ENCODE measurements at regions not wholly inside any gene's neighbourhood (a gene's known extent, or its start where the extent isn't known, plus 50 kb on each side); places are given as distances from the start of the nearest gene placed in this dataset.
"Not testable (repeated sequence)": the region's sequence is repeated elsewhere in the genome, so short reads cannot be mapped to it uniquely, and the experiment has no call there.

DNA sequence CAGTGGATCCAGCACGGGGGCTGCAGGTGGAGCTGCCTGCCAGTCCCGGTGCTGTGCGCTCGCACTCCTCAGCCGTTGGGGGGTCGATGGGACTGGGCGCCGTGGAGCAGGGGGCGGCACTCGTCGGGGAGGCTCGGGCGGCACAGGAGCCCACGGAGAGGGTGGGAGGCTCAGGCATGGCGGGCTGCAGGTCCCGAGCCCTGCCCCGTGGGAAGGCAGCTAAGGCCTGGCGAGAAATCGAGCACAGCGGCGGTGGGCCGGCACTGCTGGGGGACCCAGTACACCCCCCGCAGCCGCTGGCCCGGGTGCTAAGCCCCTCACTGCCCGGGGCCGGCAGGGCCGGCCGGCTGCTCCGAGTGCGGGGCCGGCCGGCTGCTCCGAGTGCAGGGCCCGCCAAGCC lies 52.3 kb upstream of the MARK1 start:
- H3K4me3 ChIP-seq (ENCODE audit: control insufficient read depth in 2 of 3, extremely low read depth in 1 of 3, insufficient read depth in 2 of 3, low read depth in 1 of 3, low read length in 3 of 3); H3K36me3 ChIP-seq (ENCODE audit: control insufficient read depth in 2 of 2, extremely low read depth in 1 of 2, insufficient read depth in 2 of 2, low read length in 2 of 2); H3K9me3 ChIP-seq (ENCODE audit: control insufficient read depth, low read depth, low read length); H3K27me3 ChIP-seq (ENCODE audit: control insufficient read depth, extremely low read depth, insufficient read depth, low read length); H3K79me2 ChIP-seq (ENCODE audit: control insufficient read depth, insufficient read depth, low read length); DNase-seq (ENCODE audit: low read depth, low spot score); H3K27ac ChIP-seq (ENCODE audit: control insufficient read depth, insufficient read depth, low read length); H3K4me2 ChIP-seq (ENCODE audit: control insufficient read depth, extremely low read depth, insufficient read depth, low read depth, low read length); dilution Hi-C loops (cut with MboI; ENCODE audit: extremely low pct_ligation_motif_present, low sequenced_read_pairs); H3K9ac ChIP-seq (ENCODE audit: control insufficient read depth, extremely low read depth, insufficient read depth, low read length); H2AFZ ChIP-seq (ENCODE audit: control insufficient read depth, low read length); FAIRE-seq; H3K4me1 ChIP-seq (ENCODE audit: control insufficient read depth, extremely low read depth, insufficient read depth, low read length); H4K20me1 ChIP-seq (ENCODE audit: control insufficient read depth, extremely low read depth, insufficient read depth, low read length); H3K9me1 ChIP-seq (ENCODE audit: control insufficient read depth, extremely low read depth, insufficient read depth, low read length): not testable (repeated sequence)

DNA sequence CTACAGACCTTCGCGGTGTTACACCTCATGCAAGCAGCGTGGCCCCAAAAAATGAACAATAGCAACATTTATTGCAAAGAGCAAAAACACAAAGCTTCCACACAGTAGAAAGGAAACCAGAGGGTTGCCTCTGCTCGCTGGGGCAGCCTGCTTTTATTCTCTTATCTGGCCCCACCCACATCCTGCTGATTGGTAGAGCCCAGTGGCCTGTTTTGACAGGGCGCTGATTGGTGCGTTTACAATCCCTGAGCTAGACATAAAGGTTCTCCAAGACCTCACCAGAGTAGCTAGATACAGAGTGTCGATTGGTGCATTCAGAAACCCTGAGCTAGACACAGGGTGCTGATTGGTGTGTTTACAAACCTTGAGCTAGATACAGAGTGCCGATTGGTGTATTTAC lies 52.8 kb upstream of the MARK1 start:
- dilution Hi-C loops (cut with MboI; ENCODE audit: extremely low pct_ligation_motif_present, low sequenced_read_pairs); H3K36me3 ChIP-seq (ENCODE audit: control insufficient read depth in 2 of 2, extremely low read depth in 1 of 2, insufficient read depth in 2 of 2, low read length in 2 of 2); H3K27me3 ChIP-seq (ENCODE audit: control insufficient read depth, extremely low read depth, insufficient read depth, low read length): not testable (repeated sequence)

DNA sequence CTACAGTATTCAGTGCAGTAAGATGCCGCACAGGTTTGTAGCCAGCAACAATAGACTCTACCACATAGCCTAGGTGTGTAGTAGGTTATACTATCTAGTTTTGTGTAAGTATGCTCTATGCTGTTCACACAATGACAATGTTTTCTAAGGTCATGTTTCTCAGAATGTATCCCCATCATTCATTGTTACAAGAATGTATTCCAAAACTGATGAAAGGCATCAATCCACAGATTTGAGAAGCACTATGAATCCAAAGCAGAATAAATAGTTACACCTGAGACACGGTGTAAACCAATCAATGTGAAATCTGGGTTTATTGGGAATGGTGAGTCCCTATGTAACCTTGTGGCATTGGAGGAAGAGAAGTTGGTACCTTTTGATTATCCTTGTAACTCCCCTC lies 54.5 kb upstream of the MARK1 start:
- H3K4me1 ChIP-seq (ENCODE audit: control insufficient read depth, extremely low read depth, insufficient read depth, low read length), result no peaks in the 10 kb centered on the region
- no peak overlapping the region for H3K9ac ChIP-seq (ENCODE audit: control insufficient read depth, extremely low read depth, insufficient read depth, low read length)
- H3K79me2 ChIP-seq (ENCODE audit: control insufficient read depth, insufficient read depth, low read length), result no peaks in the 10 kb centered on the region
- H3K9me1 ChIP-seq (ENCODE audit: control insufficient read depth, extremely low read depth, insufficient read depth, low read length), result no peaks in the 10 kb centered on the region
- no peaks in the 10 kb centered on the region for H4K20me1 ChIP-seq (ENCODE audit: control insufficient read depth, extremely low read depth, insufficient read depth, low read length)
- H3K4me2 ChIP-seq (ENCODE audit: control insufficient read depth, extremely low read depth, insufficient read depth, low read depth, low read length), result no peak overlapping the region
- no peak for TF ChIP-seq EZH2 (IDR thresholded peaks at IDR 0.05; ENCODE audit: low read length)
- TF ChIP-seq, protein P1, sequence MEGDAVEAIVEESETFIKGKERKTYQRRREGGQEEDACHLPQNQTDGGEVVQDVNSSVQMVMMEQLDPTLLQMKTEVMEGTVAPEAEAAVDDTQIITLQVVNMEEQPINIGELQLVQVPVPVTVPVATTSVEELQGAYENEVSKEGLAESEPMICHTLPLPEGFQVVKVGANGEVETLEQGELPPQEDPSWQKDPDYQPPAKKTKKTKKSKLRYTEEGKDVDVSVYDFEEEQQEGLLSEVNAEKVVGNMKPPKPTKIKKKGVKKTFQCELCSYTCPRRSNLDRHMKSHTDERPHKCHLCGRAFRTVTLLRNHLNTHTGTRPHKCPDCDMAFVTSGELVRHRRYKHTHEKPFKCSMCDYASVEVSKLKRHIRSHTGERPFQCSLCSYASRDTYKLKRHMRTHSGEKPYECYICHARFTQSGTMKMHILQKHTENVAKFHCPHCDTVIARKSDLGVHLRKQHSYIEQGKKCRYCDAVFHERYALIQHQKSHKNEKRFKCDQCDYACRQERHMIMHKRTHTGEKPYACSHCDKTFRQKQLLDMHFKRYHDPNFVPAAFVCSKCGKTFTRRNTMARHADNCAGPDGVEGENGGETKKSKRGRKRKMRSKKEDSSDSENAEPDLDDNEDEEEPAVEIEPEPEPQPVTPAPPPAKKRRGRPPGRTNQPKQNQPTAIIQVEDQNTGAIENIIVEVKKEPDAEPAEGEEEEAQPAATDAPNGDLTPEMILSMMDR (optimal IDR thresholded peaks at IDR 0.05 in 1 of 3, IDR thresholded peaks at IDR 0.05 in 1 of 3, conservative IDR thresholded peaks at IDR 0.05 in 1 of 3; ENCODE audit: extremely low read depth in 1 of 3, insufficient read depth in 2 of 3, low read length in 3 of 3), result no peak
- H2AFZ ChIP-seq (ENCODE audit: control insufficient read depth, low read length), result no peak overlapping the region
- DNase-seq (ENCODE audit: low read depth, low spot score) (no peak), FAIRE-seq (no peak)
- H3K9me3 ChIP-seq (ENCODE audit: control insufficient read depth, low read depth, low read length), result no peaks in the 10 kb centered on the region
- dilution Hi-C loops (cut with MboI; ENCODE audit: extremely low pct_ligation_motif_present, low sequenced_read_pairs), result no loop called here
- H3K36me3 ChIP-seq (ENCODE audit: control insufficient read depth in 2 of 2, extremely low read depth in 1 of 2, insufficient read depth in 2 of 2, low read length in 2 of 2), result no peaks in the 10 kb centered on the region
- H3K27ac ChIP-seq (ENCODE audit: control insufficient read depth, insufficient read depth, low read length), result no peak overlapping the region
- H3K4me3 ChIP-seq (ENCODE audit: control insufficient read depth in 2 of 3, extremely low read depth in 1 of 3, insufficient read depth in 2 of 3, low read depth in 1 of 3, low read length in 3 of 3), result no peak overlapping the region
- H3K27me3 ChIP-seq (ENCODE audit: control insufficient read depth, extremely low read depth, insufficient read depth, low read length), result no peaks in the 10 kb centered on the region

More for the DNA sequence above, 52.8 kb upstream of the MARK1 start:
- H4K20me1 ChIP-seq (ENCODE audit: control insufficient read depth, extremely low read depth, insufficient read depth, low read length); DNase-seq (ENCODE audit: low read depth, low spot score); H3K9me1 ChIP-seq (ENCODE audit: control insufficient read depth, extremely low read depth, insufficient read depth, low read length); H2AFZ ChIP-seq (ENCODE audit: control insufficient read depth, low read length); FAIRE-seq; H3K9me3 ChIP-seq (ENCODE audit: control insufficient read depth, low read depth, low read length); H3K79me2 ChIP-seq (ENCODE audit: control insufficient read depth, insufficient read depth, low read length); H3K4me1 ChIP-seq (ENCODE audit: control insufficient read depth, extremely low read depth, insufficient read depth, low read length); H3K27ac ChIP-seq (ENCODE audit: control insufficient read depth, insufficient read depth, low read length); H3K9ac ChIP-seq (ENCODE audit: control insufficient read depth, extremely low read depth, insufficient read depth, low read length); H3K4me3 ChIP-seq (ENCODE audit: control insufficient read depth in 2 of 3, extremely low read depth in 1 of 3, insufficient read depth in 2 of 3, low read depth in 1 of 3, low read length in 3 of 3); H3K4me2 ChIP-seq (ENCODE audit: control insufficient read depth, extremely low read depth, insufficient read depth, low read depth, low read length): not testable (repeated sequence)
